HepG2 (cell line): ENCODE measurements at regions not wholly inside any gene's neighbourhood (a gene's known extent, or its start where the extent isn't known, plus 50 kb on each side); places are given as distances from the start of the nearest gene placed in this dataset.

Experiments used
- ATAC-seq: fragments of 200-7000 bp; cut with Tn5 transposase; 3 replicates; pipeline ENCODE4 v1.9.1; 2020; ENCODE audit warnings: mild to moderate bottlenecking, moderate library complexity
- BruUV-seq: library from RNA; stranded (reverse); fragments of 400-500 nt; replicated peaks from 2 replicates; lab custom pipeline; 2021; lab: Mats Ljungman, UMichigan
- CTCF ChIA-PET: fragments of 300-600 bp; formaldehyde crosslinking; extraction: SDS; loops from one replicate; lab custom pipeline; 2021; ENCODE audit warnings: low total read pairs, inconsistent platforms, low intra/inter-chr PET ratio; lab: Yijun Ruan, JAX
- POLR2A ChIA-PET: fragments of 350-600 bp; sonication (Branson Sonifier 250); formaldehyde crosslinking; loops from one replicate; lab custom pipeline; 2020; ENCODE audit warnings: antibody characterized with exemption, inconsistent platforms; lab: Yijun Ruan, JAX
- DNase-seq: peaks from one replicate; pipeline ENCODE4 v3.0.0-alpha.2; 2015; ENCODE audit warnings: low spot score
- FAIRE-seq: peaks from 3 replicates; lab custom pipeline; 2011; peaks lifted over from hg19 to GRCh38; lab: Jason Lieb, UNC
- H2AFZ ChIP-seq: one replicate; pipeline ENCODE4 v1.6.1; 2011; ENCODE audit warnings: low read length, inconsistent platforms
- H3K27ac ChIP-seq: fragments of 300-600 bp; 3 replicates; pipeline ENCODE4 v1.8.0; 2011; ENCODE audit warnings: mixed run types, mild to moderate bottlenecking, mixed read lengths, low read length, inconsistent platforms; ENCODE audit not compliant: insufficient read depth; ENCODE audit errors: extremely low read length
- H3K27me3 ChIP-seq, 2 experiments: fragments of 200-600 bp in 1 of 2; 2 replicates in 1 of 2; 3 replicates in 1 of 2; pipeline versions ENCODE4 v1.6.0 to v1.8.0; 2011; ENCODE audit warnings: low read length in 2 of 2, mild to moderate bottlenecking in 2 of 2, moderate library complexity in 2 of 2, inconsistent platforms in 1 of 2; ENCODE audit not compliant: insufficient read depth in 2 of 2, control insufficient read depth in 1 of 2
- H3K36me3 ChIP-seq, 2 experiments: fragments of 200-600 bp in 1 of 2; replicated peaks in 1 of 2; 2 replicates in 1 of 2; 3 replicates in 1 of 2; pipeline versions ENCODE4 v1.5.1 to v1.8.0; 2011; ENCODE audit warnings: low read length in 2 of 2, inconsistent platforms in 1 of 2; ENCODE audit not compliant: insufficient read depth in 2 of 2, control insufficient read depth in 1 of 2
- H3K4me1 ChIP-seq: 2 replicates; pipeline ENCODE4 v1.5.1; 2012; ENCODE audit warnings: low read length, inconsistent platforms; ENCODE audit not compliant: insufficient read depth
- H3K4me2 ChIP-seq: 2 replicates; pipeline ENCODE4 v1.6.0; 2011; ENCODE audit warnings: low read depth, low read length, inconsistent platforms
- H3K4me3 ChIP-seq, 3 experiments: fragments of 200-600 bp in 1 of 3; sonication (generic), shearing (Covaris generic) in 1 of 3; replicated peaks in 1 of 3; 2 replicates each; pipeline ENCODE4 v1.5.1; 2011 to 2016; ENCODE audit warnings: low read length in 3 of 3, inconsistent platforms in 2 of 3, low read depth in 2 of 3, mild to moderate bottlenecking in 2 of 3, control low read depth in 1 of 3, mixed read lengths in 1 of 3; ENCODE audit not compliant: insufficient read depth in 1 of 3
- H3K79me2 ChIP-seq: one replicate; pipeline ENCODE4 v1.6.1; 2011; ENCODE audit warnings: low read length, inconsistent platforms; ENCODE audit not compliant: insufficient read depth
- H3K9ac ChIP-seq: 2 replicates; pipeline ENCODE4 v1.6.0; 2011; ENCODE audit warnings: mild to moderate bottlenecking, low read depth, low read length, inconsistent platforms; ENCODE audit not compliant: insufficient read depth
- H3K9me3 ChIP-seq: 2 replicates; pipeline ENCODE4 v1.5.1; 2012; ENCODE audit warnings: mild to moderate bottlenecking, low read length
- H4K20me1 ChIP-seq: 2 replicates; pipeline ENCODE4 v1.6.0; 2011; ENCODE audit warnings: inconsistent platforms, mild to moderate bottlenecking, low read length, moderate library complexity; ENCODE audit not compliant: insufficient read depth
- E2F1 ChIP-seq: sonication (generic); formaldehyde crosslinking; IDR thresholded peaks from 2 replicates; pipeline ENCODE4 v1.5.0; 2020; ENCODE audit warnings: missing genetic modification reagents
- ZBTB40 ChIP-seq, 2 experiments: fragments of 450-650 bp in 1 of 2; sonication (generic) in 1 of 2; formaldehyde crosslinking in 1 of 2; IDR thresholded peaks; 2 replicates each; pipeline versions ENCODE4 v1.6.1 to v1.8.0; 2016 to 2022; ENCODE audit warnings: antibody characterized with exemption in 1 of 2, mild to moderate bottlenecking in 1 of 2, missing genetic modification reagents in 1 of 2
- WGBS: methylation state at CpG from one replicate; pipeline ENCODE4 v1.1.6; 2017; ENCODE audit warnings: low lambda C conversion rate; 5-methylcytosine and 5-hydroxymethylcytosine counted together
- in situ Hi-C: cut with HindIII; loops from 2 replicates; pipeline ENCODE4 v1.10.0; 2017; ENCODE audit warnings: low pct_unique_long_range_greater_than_20kb; ENCODE audit not compliant: extremely low pct_ligation_motif_present
- intact Hi-C: fragments of 100-400 bp; cut with micrococcal nuclease; formaldehyde crosslinking; loops from one replicate; pipeline ENCODE4 v1.10.0; 2022; ENCODE audit not compliant: unreplicated experiment

GRCh38 chr16:76768316-76768715 lies 422.7 kb upstream of the MON1B start:
- Histone ChIP-seq H3K36me3 (no peaks in the 10 kb centered on the region), H3K9ac (no peak overlapping the region), H3K79me2 (no peaks in the 10 kb centered on the region), H4K20me1 (no peaks in the 10 kb centered on the region), H3K27ac (no peak overlapping the region), H3K9me3 (peaks cover 84% of the 10 kb centered on the region), H3K27me3 (no peaks in the 10 kb centered on the region), H3K4me2 (no peak overlapping the region), H3K4me1 (no peaks in the 10 kb centered on the region), H2AFZ (no peak overlapping the region), H3K4me3 (no peak overlapping the region)
- ChIA-PET POLR2A (no interaction called here), CTCF (no interaction called here)
- 3% methylated on average over 3 of the region's 3 CpGs for WGBS
- DNase-seq: no peak
- in situ Hi-C loops (no loop called here), intact Hi-C loops (no loop called here)
- BruUV-seq: no TSS peak
- TF ChIP-seq ZBTB40 (IDR thresholded peaks at IDR 0.05): peak; percentile 89
- TF ChIP-seq ZBTB40 (CRISPR knock-in tag; IDR thresholded peaks at IDR 0.05): no peak
- TF ChIP-seq E2F1 (CRISPR knock-in tag): no peak
- ATAC-seq: no peak
- FAIRE-seq: no peak
